ENCODE measurements at regions not wholly inside any gene's neighbourhood (a gene's known extent, or its start where the extent isn't known, plus 50 kb on each side); places are given as distances from the start of the nearest gene placed in this dataset.
A peak's percentile ranks its signal among the peaks of the same experiment; 100 is the strongest.

GRCh38 chr16:85526185-85526974 is 86.7 kb upstream of the GSE1 start:
- no peak for TF ChIP-seq CTCF (IDR thresholded peaks at IDR 0.05; ENCODE audit: unreplicated experiment)
- Mint-ChIP-seq H3K36me3 (ENCODE audit: insufficient read depth) (no peaks in the 10 kb centered on the region), H3K27me3 (peaks cover 12% of the 10 kb centered on the region), H3K4me3 (ENCODE audit: low read depth) (no peak overlapping the region), H3K27ac (no peak overlapping the region), H3K4me1 (ENCODE audit: low read depth) (peaks cover 48% of the 10 kb centered on the region), H3K9me3 (ENCODE audit: low read depth) (no peaks in the 10 kb centered on the region)
- no peak for DNase-seq (ENCODE audit: low spot score, unreplicated experiment)

GRCh38 chr16:85527042-85527766 is 85.9 kb upstream of the GSE1 start:
- no peak overlapping the region for H3K4me3 Mint-ChIP-seq (ENCODE audit: low read depth)
- no peak for DNase-seq (ENCODE audit: low spot score, unreplicated experiment)
- TF ChIP-seq CTCF (IDR thresholded peaks at IDR 0.05; ENCODE audit: unreplicated experiment), result no peak
- peaks cover 45% of the 10 kb centered on the region for H3K4me1 Mint-ChIP-seq (ENCODE audit: low read depth)
- no peak overlapping the region for H3K27ac Mint-ChIP-seq
- H3K27me3 Mint-ChIP-seq, result peaks cover 14% of the 10 kb centered on the region
- H3K36me3 Mint-ChIP-seq (ENCODE audit: insufficient read depth), result no peaks in the 10 kb centered on the region
- H3K9me3 Mint-ChIP-seq (ENCODE audit: low read depth), result no peaks in the 10 kb centered on the region

- Mint-ChIP-seq H3K27me3 (peaks cover 14% of the 10 kb centered on the region), H3K27ac (peak overlapping the region; percentile 64), H3K36me3 (ENCODE audit: insufficient read depth) (no peaks in the 10 kb centered on the region), H3K4me3 (ENCODE audit: low read depth) (no peak overlapping the region), H3K4me1 (ENCODE audit: low read depth) (peaks cover 40% of the 10 kb centered on the region), H3K9me3 (ENCODE audit: low read depth) (no peaks in the 10 kb centered on the region)
- no peak for TF ChIP-seq CTCF (IDR thresholded peaks at IDR 0.05; ENCODE audit: unreplicated experiment)
- no peak for DNase-seq (ENCODE audit: low spot score, unreplicated experiment)
Observed at GRCh38 chr16:85527767-85528297, 85.3 kb upstream of the GSE1 start.

- H3K4me1 Mint-ChIP-seq (ENCODE audit: low read depth), result peaks cover 33% of the 10 kb centered on the region
- DNase-seq (ENCODE audit: low spot score, unreplicated experiment), result no peak
- no peak overlapping the region for H3K4me3 Mint-ChIP-seq (ENCODE audit: low read depth)
- no peaks in the 10 kb centered on the region for H3K36me3 Mint-ChIP-seq (ENCODE audit: insufficient read depth)
- peak; percentile 40 for TF ChIP-seq CTCF (IDR thresholded peaks at IDR 0.05; ENCODE audit: unreplicated experiment)
- no peaks in the 10 kb centered on the region for H3K9me3 Mint-ChIP-seq (ENCODE audit: low read depth)
- H3K27me3 Mint-ChIP-seq, result peaks cover 14% of the 10 kb centered on the region
- no peak overlapping the region for H3K27ac Mint-ChIP-seq
Observed at GRCh38 chr16:85528528-85529387, 84.4 kb upstream of the GSE1 start.
